ENCODE measurements at regions not wholly inside any gene's neighbourhood (a gene's known extent, or its start where the extent isn't known, plus 50 kb on each side); places are given as distances from the start of the nearest gene placed in this dataset.

DNA sequence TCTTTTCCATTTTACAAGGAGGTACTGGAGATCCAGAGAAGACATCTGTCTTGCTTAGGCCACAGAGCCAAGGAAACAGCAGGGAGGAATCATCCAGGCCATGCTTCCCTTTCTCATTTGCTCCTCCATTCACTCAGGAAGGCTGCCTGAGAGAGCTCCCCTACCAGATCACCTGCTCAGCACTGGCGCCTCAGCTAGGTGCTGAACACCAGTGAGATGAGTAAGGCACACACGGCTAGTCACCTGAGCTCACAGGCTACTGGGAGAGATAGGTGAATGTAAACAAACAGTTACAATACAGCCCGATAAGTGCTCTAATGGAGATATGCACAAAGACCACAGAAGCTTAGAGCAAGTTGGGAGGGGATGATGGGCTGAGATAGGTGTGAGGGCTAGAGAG is 149.8 kb upstream of the ARHGEF9 start:
- TF ChIP-seq, protein P1, sequence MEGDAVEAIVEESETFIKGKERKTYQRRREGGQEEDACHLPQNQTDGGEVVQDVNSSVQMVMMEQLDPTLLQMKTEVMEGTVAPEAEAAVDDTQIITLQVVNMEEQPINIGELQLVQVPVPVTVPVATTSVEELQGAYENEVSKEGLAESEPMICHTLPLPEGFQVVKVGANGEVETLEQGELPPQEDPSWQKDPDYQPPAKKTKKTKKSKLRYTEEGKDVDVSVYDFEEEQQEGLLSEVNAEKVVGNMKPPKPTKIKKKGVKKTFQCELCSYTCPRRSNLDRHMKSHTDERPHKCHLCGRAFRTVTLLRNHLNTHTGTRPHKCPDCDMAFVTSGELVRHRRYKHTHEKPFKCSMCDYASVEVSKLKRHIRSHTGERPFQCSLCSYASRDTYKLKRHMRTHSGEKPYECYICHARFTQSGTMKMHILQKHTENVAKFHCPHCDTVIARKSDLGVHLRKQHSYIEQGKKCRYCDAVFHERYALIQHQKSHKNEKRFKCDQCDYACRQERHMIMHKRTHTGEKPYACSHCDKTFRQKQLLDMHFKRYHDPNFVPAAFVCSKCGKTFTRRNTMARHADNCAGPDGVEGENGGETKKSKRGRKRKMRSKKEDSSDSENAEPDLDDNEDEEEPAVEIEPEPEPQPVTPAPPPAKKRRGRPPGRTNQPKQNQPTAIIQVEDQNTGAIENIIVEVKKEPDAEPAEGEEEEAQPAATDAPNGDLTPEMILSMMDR (IDR thresholded peaks at IDR 0.05), result no peak
- TF ChIP-seq CBX8 (IDR thresholded peaks at IDR 0.05), result no peak
- TF ChIP-seq ZFP36 (IDR thresholded peaks at IDR 0.05; ENCODE audit: borderline replicate concordance, partially characterized antibody), result no peak
- no peak for TF ChIP-seq POLR2A (IDR thresholded peaks at IDR 0.05; ENCODE audit: low read length)
- no peak for TF ChIP-seq HOXA7 (CRISPR knock-in tag; IDR thresholded peaks at IDR 0.05)
- TF ChIP-seq ZC3H11A (IDR thresholded peaks at IDR 0.05), result no peak
- TF ChIP-seq RNF2 (IDR thresholded peaks at IDR 0.05; ENCODE audit: borderline replicate concordance, low read depth), result no peak
- TF ChIP-seq JUNB (IDR thresholded peaks at IDR 0.05), result no peak
- no peak for TF ChIP-seq MAZ (IDR thresholded peaks at IDR 0.05; ENCODE audit: borderline replicate concordance, low read depth, low read length)
- no peak for TF ChIP-seq NPAS2 (CRISPR knock-in tag; IDR thresholded peaks at IDR 0.05; ENCODE audit: borderline replicate concordance)
